HEK293 (cell line): ENCODE measurements at regions not wholly inside any gene's neighbourhood (a gene's known extent, or its start where the extent isn't known, plus 50 kb on each side); places are given as distances from the start of the nearest gene placed in this dataset.

ENCODE experiments used
- CTCF ChIA-PET: fragments of 350-600 bp; formaldehyde crosslinking; extraction: SDS; loops from one replicate; lab custom pipeline; 2021; ENCODE audit warnings: antibody characterized with exemption; lab: Yijun Ruan, JAX
- POLR2A ChIA-PET: fragments of 300-600 bp; formaldehyde crosslinking; extraction: SDS; loops from one replicate; lab custom pipeline; 2020; ENCODE audit warnings: antibody characterized with exemption, inconsistent platforms; lab: Yijun Ruan, JAX
- H3K27ac ChIP-seq: fragments of 200-500 bp; sonication (Bioruptor generic); 2 replicates; pipeline ENCODE4 v1.5.1; 2014; ENCODE audit warnings: low read depth, low read length, control low read depth, inconsistent platforms; ENCODE audit errors: extremely low read depth
- H3K36me3 ChIP-seq, 2 experiments: fragments of 200-500 bp in 1 of 2; sonication (Bioruptor generic) in 1 of 2; 1 replicate in 1 of 2; 2 replicates in 1 of 2; pipeline ENCODE4 v1.5.1; 2014 to 2017; ENCODE audit warnings: inconsistent platforms in 2 of 2, low read length in 2 of 2; ENCODE audit not compliant: control insufficient read depth in 2 of 2, insufficient read depth in 1 of 2
- H3K4me1 ChIP-seq: fragments of 200-500 bp; sonication (Bioruptor generic); 2 replicates; pipeline ENCODE4 v1.5.1; 2014; ENCODE audit warnings: mild to moderate bottlenecking, low read length, inconsistent platforms; ENCODE audit not compliant: control insufficient read depth, insufficient read depth
- H3K4me3 ChIP-seq: 2 replicates; pipeline ENCODE4 v1.5.1; 2011; ENCODE audit warnings: low read depth, mild to moderate bottlenecking, control low read depth, low read length, moderate library complexity
- H3K9me3 ChIP-seq: fragments of 200-500 bp; sonication (Bioruptor generic); 2 replicates; pipeline ENCODE4 v1.5.1; 2014; ENCODE audit warnings: low read depth, low read length, inconsistent platforms; ENCODE audit not compliant: control insufficient read depth, insufficient read depth
- FEZF1 ChIP-seq: fragments of 450-650 bp; formaldehyde crosslinking; IDR thresholded peaks from 2 replicates; pipeline ENCODE4 v1.5.1; 2016; ENCODE audit warnings: missing biosample characterization, missing genetic modification characterization
- KLF16 ChIP-seq: fragments of 450-650 bp; formaldehyde crosslinking; IDR thresholded peaks from 2 replicates; pipeline ENCODE4 v1.5.1; 2017; ENCODE audit warnings: missing biosample characterization, missing genetic modification characterization
- MZF1 ChIP-seq: fragments of 450-650 bp; formaldehyde crosslinking; IDR thresholded peaks from 2 replicates; pipeline ENCODE4 v1.5.1; 2017; ENCODE audit warnings: missing biosample characterization, missing genetic modification characterization, borderline replicate concordance
- PRDM2 ChIP-seq: fragments of 450-650 bp; formaldehyde crosslinking; IDR thresholded peaks from 2 replicates; pipeline ENCODE4 v1.5.1; 2016; ENCODE audit warnings: missing biosample characterization, missing genetic modification characterization, borderline replicate concordance
- RBAK ChIP-seq: fragments of 450-650 bp; formaldehyde crosslinking; IDR thresholded peaks from 2 replicates; pipeline ENCODE4 v1.5.1; 2016; ENCODE audit warnings: missing biosample characterization, missing genetic modification characterization
- ZBTB1 ChIP-seq: fragments of 450-650 bp; formaldehyde crosslinking; IDR thresholded peaks from 2 replicates; pipeline ENCODE4 v1.5.1; 2016; ENCODE audit warnings: missing biosample characterization, missing genetic modification characterization
- ZBTB17 ChIP-seq: fragments of 450-650 bp; formaldehyde crosslinking; IDR thresholded peaks from 2 replicates; pipeline ENCODE4 v1.5.1; 2016; ENCODE audit warnings: missing biosample characterization, missing genetic modification characterization
- ZBTB8A ChIP-seq: fragments of 450-650 bp; formaldehyde crosslinking; IDR thresholded peaks from 2 replicates; pipeline ENCODE4 v1.5.1; 2016; ENCODE audit warnings: missing biosample characterization, missing genetic modification characterization
- ZFHX2 ChIP-seq: fragments of 450-650 bp; formaldehyde crosslinking; conservative IDR thresholded peaks from 2 replicates; pipeline ENCODE4 v1.5.1; 2016; ENCODE audit warnings: missing biosample characterization, missing genetic modification characterization
- ZNF148 ChIP-seq: fragments of 450-650 bp; formaldehyde crosslinking; IDR thresholded peaks from 2 replicates; pipeline ENCODE4 v1.5.0; 2017; ENCODE audit warnings: missing biosample characterization, missing genetic modification characterization, borderline replicate concordance
- ZNF18 ChIP-seq: fragments of 450-650 bp; formaldehyde crosslinking; IDR thresholded peaks from 2 replicates; pipeline ENCODE4 v1.5.1; 2016; ENCODE audit warnings: missing biosample characterization, missing genetic modification characterization
- ZNF184 ChIP-seq: fragments of 450-650 bp; IDR thresholded peaks from 2 replicates; pipeline ENCODE4 v1.5.1; 2018; ENCODE audit warnings: missing biosample characterization, mild to moderate bottlenecking, missing genetic modification characterization
- ZNF202 ChIP-seq: fragments of 450-650 bp; formaldehyde crosslinking; IDR thresholded peaks from 2 replicates; pipeline ENCODE4 v1.5.1; 2016; ENCODE audit warnings: missing biosample characterization, missing genetic modification characterization, borderline replicate concordance
- ZNF221 ChIP-seq: fragments of 450-650 bp; formaldehyde crosslinking; IDR thresholded peaks from 2 replicates; pipeline ENCODE4 v1.5.1; 2017; ENCODE audit warnings: missing biosample characterization, missing genetic modification characterization, borderline replicate concordance
- ZNF23 ChIP-seq: fragments of 450-650 bp; formaldehyde crosslinking; IDR thresholded peaks from 2 replicates; pipeline ENCODE4 v1.5.1; 2016; ENCODE audit warnings: missing biosample characterization, missing genetic modification characterization, borderline replicate concordance
- ZNF398 ChIP-seq: fragments of 450-650 bp; formaldehyde crosslinking; IDR thresholded peaks from 2 replicates; pipeline ENCODE4 v1.5.1; 2017; ENCODE audit warnings: missing biosample characterization, missing genetic modification characterization
- ZNF513 ChIP-seq: fragments of 450-650 bp; IDR thresholded peaks from 2 replicates; pipeline ENCODE4 v1.5.1; 2018; ENCODE audit warnings: missing biosample characterization, missing genetic modification characterization
- ZNF555 ChIP-seq: fragments of 450-650 bp; formaldehyde crosslinking; conservative IDR thresholded peaks from 2 replicates; pipeline ENCODE4 v1.5.1; 2017; ENCODE audit warnings: missing biosample characterization, mild to moderate bottlenecking, missing genetic modification characterization, inconsistent platforms
- ZNF626 ChIP-seq: fragments of 450-650 bp; sonication (Bioruptor Pico); formaldehyde crosslinking; IDR thresholded peaks from 2 replicates; pipeline ENCODE4 v1.5.1; 2018; ENCODE audit warnings: missing biosample characterization, missing genetic modification characterization, inconsistent platforms
- ZNF785 ChIP-seq: fragments of 450-650 bp; formaldehyde crosslinking; IDR thresholded peaks from 2 replicates; pipeline ENCODE4 v1.5.1; 2016; ENCODE audit warnings: missing biosample characterization, missing genetic modification characterization
- ZSCAN30 ChIP-seq: fragments of 450-650 bp; IDR thresholded peaks from 2 replicates; pipeline ENCODE4 v1.5.1; 2018; ENCODE audit warnings: missing biosample characterization, mild to moderate bottlenecking, missing genetic modification characterization, moderate library complexity

GRCh38 chr7:156261581-156261980 lies 379.0 kb upstream of the RNF32 start:
- no peaks in the 10 kb centered on the region for H3K9me3 ChIP-seq
- H3K4me1 ChIP-seq = no peaks in the 10 kb centered on the region
- no peak overlapping the region for H3K4me3 ChIP-seq
- TF ChIP-seq ZNF221 (tag by site-specific recombination) (no peak), ZFHX2 (tag by site-specific recombination) (no peak), MZF1 (tag by site-specific recombination) (no peak), ZBTB17 (no peak), ZNF18 (tag by site-specific recombination) (no peak), ZBTB8A (no peak), ZNF184 (tag by site-specific recombination) (no peak), FEZF1 (no peak)
- POLR2A ChIA-PET = no interaction called here
- H3K27ac ChIP-seq = no peak overlapping the region
- CTCF ChIA-PET = no interaction called here
- no peaks in the 10 kb centered on the region for H3K36me3 ChIP-seq

GRCh38 chr7:156257904-156258303 lies 382.7 kb upstream of the RNF32 start:
- no peak overlapping the region for H3K27ac ChIP-seq
- no peaks in the 10 kb centered on the region for H3K9me3 ChIP-seq
- no peaks in the 10 kb centered on the region for H3K36me3 ChIP-seq
- no peaks in the 10 kb centered on the region for H3K4me1 ChIP-seq
- no peak overlapping the region for H3K4me3 ChIP-seq
- ChIA-PET POLR2A (no interaction called here), CTCF (interaction anchor here (0.6 kb wide), 2 partner anchors 445 to 665 kb away, joined by 3 to 6 read pairs; no protein-coding TSS in a partner anchor)
- TF ChIP-seq ZNF23 (tag by site-specific recombination) = no peak
- no peak for TF ChIP-seq KLF16 (tag by site-specific recombination)
- TF ChIP-seq ZNF513 (tag by site-specific recombination) = no peak
- TF ChIP-seq ZSCAN30 (tag by site-specific recombination) = no peak
- no peak for TF ChIP-seq ZNF202
- no peak for TF ChIP-seq ZNF148 (tag by site-specific recombination)
- no peak for TF ChIP-seq ZNF555 (tag by site-specific recombination)
- no peak for TF ChIP-seq PRDM2 (tag by site-specific recombination)
- no peak for TF ChIP-seq ZNF626 (tag by site-specific recombination)
- no peak for TF ChIP-seq RBAK
- no peak for TF ChIP-seq MZF1 (tag by site-specific recombination)
- no peak for TF ChIP-seq ZNF398 (tag by site-specific recombination)
- no peak for TF ChIP-seq ZBTB1 (tag by site-specific recombination)
- TF ChIP-seq ZNF785 (tag by site-specific recombination) = no peak
